ENCODE measurements at regions not wholly inside any gene's neighbourhood (a gene's known extent, or its start where the extent isn't known, plus 50 kb on each side); places are given as distances from the start of the nearest gene placed in this dataset.

DNA sequence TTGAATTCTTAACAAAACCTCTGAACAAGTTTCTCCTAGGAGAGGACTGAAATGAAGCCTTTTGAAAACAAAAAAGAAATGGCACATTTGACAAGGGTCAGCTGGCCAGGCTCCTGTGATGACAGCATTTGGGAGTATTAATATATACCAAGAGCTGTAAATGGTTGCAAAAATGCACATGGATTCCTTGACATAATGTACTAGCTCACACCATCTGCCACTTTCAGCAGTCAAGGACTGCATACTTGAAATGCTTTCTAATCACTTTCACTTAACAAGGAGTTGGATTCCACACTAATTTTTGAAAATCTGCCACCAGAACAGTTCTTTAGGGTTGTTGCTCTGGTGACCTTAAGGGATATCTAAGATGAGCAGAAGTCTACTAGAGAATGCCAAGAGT, 236.7 kb upstream of the TOX3 start:
- Histone ChIP-seq H2BK5ac (ENCODE audit: low read length) (no peak overlapping the region), H3K4me1 (ENCODE audit: control insufficient read depth in 2 of 2, insufficient read depth in 1 of 2, low read depth in 1 of 2, low read length in 2 of 2) (peaks cover 12 to 32% of the 10 kb centered on the region in 2 donors), H3K18ac (ENCODE audit: low read length) (no peak overlapping the region), H2AK5ac (ENCODE audit: low read depth, low read length) (no peak overlapping the region), H3K23ac (ENCODE audit: low read depth, low read length, poor library complexity) (no peak overlapping the region), H3K36me3 (replicated peaks in 1 of 2; ENCODE audit: control insufficient read depth in 2 of 2, insufficient read depth in 2 of 2, low read length in 2 of 2) (no peaks in the 10 kb centered on the region), H3K4me3 (ENCODE audit: low read length in 2 of 2) (no peak overlapping the region), H3K4ac (ENCODE audit: low read length) (no peak overlapping the region), H3K9ac (ENCODE audit: low read depth, low read length, poor library complexity) (no peak overlapping the region), H3K4me2 (ENCODE audit: insufficient read depth, low read length, poor library complexity, severe bottlenecking) (no peak overlapping the region), H2BK120ac (ENCODE audit: low read depth, low read length) (no peak overlapping the region), H2BK12ac (ENCODE audit: low read length) (no peak overlapping the region), H3K79me1 (ENCODE audit: low read depth, low read length) (no peaks in the 10 kb centered on the region), H3K27me3 (ENCODE audit: control insufficient read depth in 3 of 3, insufficient read depth in 3 of 3, low read depth in 1 of 3, low read length in 3 of 3) (no peaks in the 10 kb centered on the region), H2BK15ac (ENCODE audit: low read length) (no peak overlapping the region), H2AFZ (ENCODE audit: low read length) (no peak overlapping the region), H3K9me3 (replicated peaks in 1 of 2; ENCODE audit: control insufficient read depth in 2 of 2, insufficient read depth in 1 of 2, low read depth in 1 of 2, low read length in 2 of 2) (no peaks in the 10 kb centered on the region), H4K91ac (ENCODE audit: low read depth, low read length, poor library complexity) (no peak overlapping the region), H3K27ac (replicated peaks; ENCODE audit: low read length) (no peak overlapping the region), H3K14ac (ENCODE audit: low read length) (no peak overlapping the region), H4K8ac (ENCODE audit: low read depth, low read length) (no peak overlapping the region)
- no peak for DNase-seq (ENCODE audit: low spot score)

DNA sequence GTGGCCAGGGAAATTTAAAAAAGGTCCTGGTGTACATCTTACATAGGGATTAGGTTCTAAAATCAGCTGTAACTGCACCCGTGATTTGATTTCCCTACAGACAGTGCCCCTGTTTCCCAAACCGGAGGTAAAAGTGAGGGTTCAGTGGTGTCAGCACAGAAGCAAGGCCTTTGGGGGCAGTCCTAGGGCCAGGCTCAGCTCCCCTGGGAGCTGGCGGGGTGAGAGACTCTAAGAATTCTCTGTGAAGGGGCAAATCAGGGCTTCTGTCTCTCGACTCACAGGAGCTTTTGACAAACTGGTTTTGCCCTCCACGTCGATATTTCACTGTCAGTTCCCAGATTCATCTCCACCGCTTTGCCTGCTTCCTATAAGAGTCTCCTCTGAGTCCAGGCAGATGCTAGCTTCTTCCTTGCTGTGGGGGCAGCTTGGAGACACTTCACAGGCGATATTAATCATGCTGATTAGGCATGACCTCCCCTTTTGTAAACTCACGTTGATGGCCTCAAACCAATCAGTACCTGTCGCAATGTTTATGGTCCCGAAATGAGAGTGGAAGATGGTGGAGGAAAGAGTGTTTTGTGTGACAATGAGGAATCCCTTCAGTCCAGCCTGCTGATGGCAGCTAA, 234.2 kb upstream of the TOX3 start:
- no peak for DNase-seq (ENCODE audit: low spot score)
- Histone ChIP-seq H3K4me1 (ENCODE audit: control insufficient read depth in 2 of 2, insufficient read depth in 1 of 2, low read depth in 1 of 2, low read length in 2 of 2) (peaks cover 6 to 11% of the 10 kb centered on the region in 2 donors), H4K91ac (ENCODE audit: low read depth, low read length, poor library complexity) (no peak overlapping the region), H3K27ac (replicated peaks; ENCODE audit: low read length) (no peak overlapping the region), H3K36me3 (replicated peaks in 1 of 2; ENCODE audit: control insufficient read depth in 2 of 2, insufficient read depth in 2 of 2, low read length in 2 of 2) (no peaks in the 10 kb centered on the region), H3K27me3 (ENCODE audit: control insufficient read depth in 3 of 3, insufficient read depth in 3 of 3, low read depth in 1 of 3, low read length in 3 of 3) (no peaks in the 10 kb centered on the region), H2BK12ac (ENCODE audit: low read length) (no peak overlapping the region), H3K9ac (ENCODE audit: low read depth, low read length, poor library complexity) (no peak overlapping the region), H3K4me2 (ENCODE audit: insufficient read depth, low read length, poor library complexity, severe bottlenecking) (no peak overlapping the region), H2BK5ac (ENCODE audit: low read length) (no peak overlapping the region), H2AK5ac (ENCODE audit: low read depth, low read length) (no peak overlapping the region), H3K23ac (ENCODE audit: low read depth, low read length, poor library complexity) (no peak overlapping the region), H3K14ac (ENCODE audit: low read length) (no peak overlapping the region), H2BK120ac (ENCODE audit: low read depth, low read length) (no peak overlapping the region), H2AFZ (ENCODE audit: low read length) (peak overlapping the region; percentile 52), H3K79me1 (ENCODE audit: low read depth, low read length) (no peaks in the 10 kb centered on the region), H2BK15ac (ENCODE audit: low read length) (no peak overlapping the region), H3K18ac (ENCODE audit: low read length) (peak overlapping the region; percentile 13), H3K9me3 (replicated peaks in 1 of 2; ENCODE audit: control insufficient read depth in 2 of 2, insufficient read depth in 1 of 2, low read depth in 1 of 2, low read length in 2 of 2) (no peaks in the 10 kb centered on the region), H4K8ac (ENCODE audit: low read depth, low read length) (no peak overlapping the region), H3K4ac (ENCODE audit: low read length) (no peak overlapping the region), H3K4me3 (ENCODE audit: low read length in 2 of 2) (no peak overlapping the region)
- WGBS, 2 donors (ENCODE audit: extremely low coverage in 2 of 2, insufficient read length in 2 of 2, insufficient replicate concordance in 1 of 2): no CpG with 5 or more reads among the region's 11 CpGs

DNA sequence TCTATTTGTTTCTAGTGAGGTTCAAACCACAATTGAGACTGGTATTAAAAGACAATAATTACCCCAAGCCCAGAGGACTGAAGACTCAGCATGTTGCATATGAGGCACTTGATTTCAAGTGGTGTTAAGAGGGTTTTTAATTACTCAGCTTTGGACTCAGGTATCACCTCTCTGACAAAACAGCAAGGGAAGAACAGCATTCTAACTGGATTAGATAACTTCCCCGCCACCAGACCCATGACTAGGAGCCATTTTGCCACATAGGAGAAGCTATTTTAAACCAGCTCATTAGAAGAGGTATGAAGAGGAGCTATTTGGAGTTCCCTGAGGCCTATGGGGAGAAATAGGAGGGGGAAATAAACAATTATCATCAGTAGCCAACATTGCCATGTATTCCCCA, 226.1 kb upstream of the TOX3 start:
- no peaks in the 10 kb centered on the region for H3K4me1 ChIP-seq (ENCODE audit: control insufficient read depth in 2 of 2, insufficient read depth in 1 of 2, low read depth in 1 of 2, low read length in 2 of 2)
- H2AFZ ChIP-seq (ENCODE audit: low read length): no peak overlapping the region
- H3K14ac ChIP-seq (ENCODE audit: low read length): no peak overlapping the region
- H2AK5ac ChIP-seq (ENCODE audit: low read depth, low read length): no peak overlapping the region
- H3K79me1 ChIP-seq (ENCODE audit: low read depth, low read length): no peaks in the 10 kb centered on the region
- no peak overlapping the region for H3K27ac ChIP-seq (replicated peaks; ENCODE audit: low read length)
- no peaks in the 10 kb centered on the region for H3K27me3 ChIP-seq (ENCODE audit: control insufficient read depth in 3 of 3, insufficient read depth in 3 of 3, low read depth in 1 of 3, low read length in 3 of 3)
- no peak overlapping the region for H2BK120ac ChIP-seq (ENCODE audit: low read depth, low read length)
- H3K4me3 ChIP-seq (ENCODE audit: low read length in 2 of 2): no peak overlapping the region
- no peak for DNase-seq (ENCODE audit: low spot score)
- H2BK12ac ChIP-seq (ENCODE audit: low read length): no peak overlapping the region
- H3K9me3 ChIP-seq (replicated peaks in 1 of 2; ENCODE audit: control insufficient read depth in 2 of 2, insufficient read depth in 1 of 2, low read depth in 1 of 2, low read length in 2 of 2): no peaks in the 10 kb centered on the region
- no peak overlapping the region for H2BK5ac ChIP-seq (ENCODE audit: low read length)
- H3K23ac ChIP-seq (ENCODE audit: low read depth, low read length, poor library complexity): no peak overlapping the region
- H2BK15ac ChIP-seq (ENCODE audit: low read length): no peak overlapping the region
- no peak overlapping the region for H3K9ac ChIP-seq (ENCODE audit: low read depth, low read length, poor library complexity)
- no peak overlapping the region for H4K91ac ChIP-seq (ENCODE audit: low read depth, low read length, poor library complexity)
- no peaks in the 10 kb centered on the region for H3K36me3 ChIP-seq (replicated peaks in 1 of 2; ENCODE audit: control insufficient read depth in 2 of 2, insufficient read depth in 2 of 2, low read length in 2 of 2)
- H3K18ac ChIP-seq (ENCODE audit: low read length): no peak overlapping the region
- no peak overlapping the region for H4K8ac ChIP-seq (ENCODE audit: low read depth, low read length)
- no CpG with 5 or more reads among the region's 1 CpG for WGBS, 2 donors (ENCODE audit: extremely low coverage in 2 of 2, insufficient read length in 2 of 2, insufficient replicate concordance in 1 of 2)
- H3K4me2 ChIP-seq (ENCODE audit: insufficient read depth, low read length, poor library complexity, severe bottlenecking): no peak overlapping the region
- H3K4ac ChIP-seq (ENCODE audit: low read length): no peak overlapping the region

DNA sequence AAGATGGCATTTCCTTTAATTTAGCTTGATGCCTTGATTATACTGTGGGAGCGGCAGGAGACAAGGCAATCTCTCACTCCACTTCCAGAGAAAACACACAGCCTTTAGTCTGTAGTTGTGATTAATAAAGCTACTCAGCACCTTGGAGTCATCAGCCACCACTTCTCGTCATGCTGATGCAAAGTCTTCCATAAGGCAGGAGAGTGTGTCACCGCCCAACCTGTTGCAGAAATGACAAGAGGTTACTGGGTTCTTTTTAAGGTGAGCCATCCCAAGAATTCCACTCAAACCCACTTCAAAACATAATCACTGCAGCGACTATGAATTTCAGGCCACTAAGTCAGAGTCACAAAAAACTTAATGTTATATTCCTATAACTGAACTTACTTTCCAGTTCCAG, 223.9 kb upstream of the TOX3 start:
- Histone ChIP-seq H3K27ac (replicated peaks; ENCODE audit: low read length) (no peak overlapping the region), H4K91ac (ENCODE audit: low read depth, low read length, poor library complexity) (no peak overlapping the region), H3K23ac (ENCODE audit: low read depth, low read length, poor library complexity) (no peak overlapping the region), H2BK12ac (ENCODE audit: low read length) (no peak overlapping the region), H3K18ac (ENCODE audit: low read length) (no peak overlapping the region), H3K27me3 (ENCODE audit: control insufficient read depth in 3 of 3, insufficient read depth in 3 of 3, low read depth in 1 of 3, low read length in 3 of 3) (no peaks in the 10 kb centered on the region), H2BK15ac (ENCODE audit: low read length) (no peak overlapping the region), H3K14ac (ENCODE audit: low read length) (no peak overlapping the region), H3K4me3 (ENCODE audit: low read length in 2 of 2) (no peak overlapping the region), H2BK120ac (ENCODE audit: low read depth, low read length) (no peak overlapping the region), H3K79me1 (ENCODE audit: low read depth, low read length) (no peaks in the 10 kb centered on the region), H4K8ac (ENCODE audit: low read depth, low read length) (no peak overlapping the region), H3K4me2 (ENCODE audit: insufficient read depth, low read length, poor library complexity, severe bottlenecking) (no peak overlapping the region), H3K36me3 (replicated peaks in 1 of 2; ENCODE audit: control insufficient read depth in 2 of 2, insufficient read depth in 2 of 2, low read length in 2 of 2) (no peaks in the 10 kb centered on the region), H3K9me3 (replicated peaks in 1 of 2; ENCODE audit: control insufficient read depth in 2 of 2, insufficient read depth in 1 of 2, low read depth in 1 of 2, low read length in 2 of 2) (no peaks in the 10 kb centered on the region), H3K9ac (ENCODE audit: low read depth, low read length, poor library complexity) (peak overlapping the region; percentile 12), H3K4me1 (ENCODE audit: control insufficient read depth in 2 of 2, insufficient read depth in 1 of 2, low read depth in 1 of 2, low read length in 2 of 2) (no peaks in the 10 kb centered on the region), H3K4ac (ENCODE audit: low read length) (no peak overlapping the region), H2AK5ac (ENCODE audit: low read depth, low read length) (no peak overlapping the region), H2AFZ (ENCODE audit: low read length) (no peak overlapping the region), H2BK5ac (ENCODE audit: low read length) (no peak overlapping the region)
- WGBS, 2 donors (ENCODE audit: extremely low coverage in 2 of 2, insufficient read length in 2 of 2, insufficient replicate concordance in 1 of 2): no CpG with 5 or more reads among the region's 4 CpGs
- no peak for DNase-seq (ENCODE audit: low spot score)

Measured in neuronal stem cell (in vitro differentiated cells).